Trophoblast cell (in vitro differentiated cells and primary cell): ENCODE measurements at regions not wholly inside any gene's neighbourhood (a gene's known extent, or its start where the extent isn't known, plus 50 kb on each side); places are given as distances from the start of the nearest gene placed in this dataset.
"Not testable (repeated sequence)": the region's sequence is repeated elsewhere in the genome, so short reads cannot be mapped to it uniquely, and the experiment has no call there.

ENCODE experiments used
- DNase-seq, 2 donors: peaks; one replicate each; pipeline ENCODE4 v3.0.0-alpha.2; 2016
- H2AFZ ChIP-seq: 2 replicates; pipeline ENCODE4 v1.6.1; 2013; ENCODE audit warnings: low read length, moderate library complexity, mild to moderate bottlenecking; ENCODE audit not compliant: insufficient read depth, poor library complexity
- H2AK5ac ChIP-seq: 2 replicates; pipeline ENCODE4 v1.6.1; 2013; ENCODE audit warnings: mild to moderate bottlenecking, low read length
- H2BK120ac ChIP-seq: 2 replicates; pipeline ENCODE4 v1.6.1; 2013; ENCODE audit warnings: low read length, mild to moderate bottlenecking, moderate library complexity; ENCODE audit not compliant: insufficient read depth, poor library complexity
- H2BK12ac ChIP-seq: 2 replicates; pipeline ENCODE4 v1.6.1; 2013; ENCODE audit warnings: mild to moderate bottlenecking, low read length, moderate library complexity
- H2BK5ac ChIP-seq: 2 replicates; pipeline ENCODE4 v1.6.1; 2013; ENCODE audit warnings: low read length, low read depth, moderate library complexity, mild to moderate bottlenecking; ENCODE audit not compliant: poor library complexity
- H3K14ac ChIP-seq: 2 replicates; pipeline ENCODE4 v1.6.1; 2013; ENCODE audit warnings: mild to moderate bottlenecking, low read length
- H3K18ac ChIP-seq: 2 replicates; pipeline ENCODE4 v1.6.1; 2013; ENCODE audit warnings: mild to moderate bottlenecking, low read length
- H3K23ac ChIP-seq: 2 replicates; pipeline ENCODE4 v1.6.1; 2013; ENCODE audit warnings: low read length
- H3K27ac ChIP-seq: 2 replicates; pipeline ENCODE4 v1.5.1; 2013; ENCODE audit warnings: low read depth, mild to moderate bottlenecking, inconsistent platforms, low read length, moderate library complexity
- H3K27me3 ChIP-seq: 2 replicates; pipeline ENCODE4 v1.6.1; 2013; ENCODE audit warnings: inconsistent platforms, mild to moderate bottlenecking, low read length, moderate library complexity; ENCODE audit not compliant: insufficient read depth
- H3K36me3 ChIP-seq, 2 experiments: 1 replicate in 1 of 2; 2 replicates in 1 of 2; pipeline ENCODE4 v1.6.1; 2013; ENCODE audit warnings: low read length in 2 of 2, mild to moderate bottlenecking in 2 of 2, moderate library complexity in 1 of 2; ENCODE audit not compliant: insufficient read depth in 2 of 2, control insufficient read depth in 1 of 2
- H3K4ac ChIP-seq: 2 replicates; pipeline ENCODE4 v1.6.1; 2013; ENCODE audit warnings: low read depth, mild to moderate bottlenecking, low read length, moderate library complexity
- H3K4me1 ChIP-seq, 2 experiments: 1 replicate in 1 of 2; 2 replicates in 1 of 2; pipeline ENCODE4 v1.6.1; 2013; ENCODE audit warnings: low read length in 2 of 2, mild to moderate bottlenecking in 2 of 2, moderate library complexity in 1 of 2; ENCODE audit not compliant: insufficient read depth in 2 of 2, control insufficient read depth in 1 of 2
- H3K4me2 ChIP-seq: 2 replicates; pipeline ENCODE4 v1.6.1; 2013; ENCODE audit warnings: inconsistent platforms, mild to moderate bottlenecking, low read length, moderate library complexity
- H3K4me3 ChIP-seq: 2 replicates; pipeline ENCODE4 v1.5.1; 2013; ENCODE audit warnings: mild to moderate bottlenecking, low read depth, low read length, inconsistent platforms
- H3K79me1 ChIP-seq: one replicate; pipeline ENCODE4 v1.6.1; 2013; ENCODE audit warnings: low read length
- H3K79me2 ChIP-seq: 2 replicates; pipeline ENCODE4 v1.6.1; 2013; ENCODE audit warnings: low read length, mild to moderate bottlenecking; ENCODE audit not compliant: control insufficient read depth, insufficient read depth, poor library complexity
- H3K9ac ChIP-seq: 2 replicates; pipeline ENCODE4 v1.6.1; 2013; ENCODE audit warnings: mild to moderate bottlenecking, low read length
- H3K9me3 ChIP-seq: 2 replicates; pipeline ENCODE4 v1.6.1; 2013; ENCODE audit warnings: low read depth, mild to moderate bottlenecking, control low read depth, inconsistent platforms, low read length; ENCODE audit not compliant: insufficient read depth
- H4K12ac ChIP-seq: 2 replicates; pipeline ENCODE4 v1.6.1; 2013; ENCODE audit warnings: low read depth, mild to moderate bottlenecking, low read length, moderate library complexity
- H4K8ac ChIP-seq: 2 replicates; pipeline ENCODE4 v1.6.1; 2013; ENCODE audit warnings: low read depth, mild to moderate bottlenecking, low read length, moderate library complexity
- H4K91ac ChIP-seq: one replicate; pipeline ENCODE4 v1.6.1; 2013; ENCODE audit warnings: low read depth, mild to moderate bottlenecking, low read length, moderate library complexity
- WGBS: extraction: QIAGEN DNeasy Blood & Tissue Kit; methylation state at CpG from one replicate; pipeline ENCODE4 v1.1.7; 2013; ENCODE audit warnings: missing lambda C conversion rate; ENCODE audit not compliant: insufficient read length, insufficient coverage; ENCODE audit errors: extremely low coverage; 5-methylcytosine and 5-hydroxymethylcytosine counted together

- Histone ChIP-seq H2AFZ (no peak overlapping the region), H3K4me2 (no peak overlapping the region), H2BK5ac (no peak overlapping the region), H4K8ac (no peak overlapping the region), H2AK5ac (no peak overlapping the region), H3K27ac (no peak overlapping the region), H3K23ac (no peak overlapping the region), H2BK120ac (no peak overlapping the region), H3K9me3 (no peaks in the 10 kb centered on the region), H3K79me2 (no peaks in the 10 kb centered on the region), H2BK12ac (no peak overlapping the region), H3K36me3 (no peaks in the 10 kb centered on the region), H3K79me1 (no peaks in the 10 kb centered on the region), H3K14ac (no peak overlapping the region), H3K4me1 (no peaks in the 10 kb centered on the region), H3K18ac (no peak overlapping the region), H4K12ac (no peak overlapping the region), H3K4me3 (no peak overlapping the region), H3K9ac (no peak overlapping the region), H4K91ac (no peak overlapping the region), H3K4ac (no peak overlapping the region), H3K27me3 (peaks cover 5% of the 10 kb centered on the region)
- no peak for DNase-seq
- no CpG with 5 or more reads among the region's 27 CpGs for WGBS
These were observed 505.5 kb downstream of the PRIM2 start for GRCh38 chr6:57822896-57823358.

GRCh38 chr6:57837622-57838209 lies 520.3 kb downstream of the PRIM2 start:
- not testable (repeated sequence) for H2AFZ ChIP-seq, H3K4me1 ChIP-seq, H2BK12ac ChIP-seq, H3K4me2 ChIP-seq, H3K9ac ChIP-seq, H3K79me1 ChIP-seq, H2BK5ac ChIP-seq, H3K4ac ChIP-seq, H4K91ac ChIP-seq, H3K36me3 ChIP-seq, H2BK120ac ChIP-seq, H3K18ac ChIP-seq, H2AK5ac ChIP-seq, H3K9me3 ChIP-seq, H3K27me3 ChIP-seq, H3K79me2 ChIP-seq, H3K14ac ChIP-seq, H3K27ac ChIP-seq, H4K8ac ChIP-seq, H3K23ac ChIP-seq, DNase-seq, H4K12ac ChIP-seq, H3K4me3 ChIP-seq
- no CpG with 5 or more reads among the region's 9 CpGs for WGBS

- H3K4me2 ChIP-seq, H3K36me3 ChIP-seq, H3K79me2 ChIP-seq, H3K9ac ChIP-seq, H3K9me3 ChIP-seq, H4K91ac ChIP-seq, H2AFZ ChIP-seq, H2BK12ac ChIP-seq, H3K4me3 ChIP-seq, H3K14ac ChIP-seq, H3K4me1 ChIP-seq, H4K12ac ChIP-seq, H3K79me1 ChIP-seq, H2BK120ac ChIP-seq, H3K27ac ChIP-seq, H3K4ac ChIP-seq, H4K8ac ChIP-seq, H3K23ac ChIP-seq, H2AK5ac ChIP-seq, H3K27me3 ChIP-seq, DNase-seq, H2BK5ac ChIP-seq, H3K18ac ChIP-seq: not testable (repeated sequence)
- no CpG with 5 or more reads among the region's 6 CpGs for WGBS
These were observed 524.1 kb downstream of the PRIM2 start for GRCh38 chr6:57841551-57841950.

DNA sequence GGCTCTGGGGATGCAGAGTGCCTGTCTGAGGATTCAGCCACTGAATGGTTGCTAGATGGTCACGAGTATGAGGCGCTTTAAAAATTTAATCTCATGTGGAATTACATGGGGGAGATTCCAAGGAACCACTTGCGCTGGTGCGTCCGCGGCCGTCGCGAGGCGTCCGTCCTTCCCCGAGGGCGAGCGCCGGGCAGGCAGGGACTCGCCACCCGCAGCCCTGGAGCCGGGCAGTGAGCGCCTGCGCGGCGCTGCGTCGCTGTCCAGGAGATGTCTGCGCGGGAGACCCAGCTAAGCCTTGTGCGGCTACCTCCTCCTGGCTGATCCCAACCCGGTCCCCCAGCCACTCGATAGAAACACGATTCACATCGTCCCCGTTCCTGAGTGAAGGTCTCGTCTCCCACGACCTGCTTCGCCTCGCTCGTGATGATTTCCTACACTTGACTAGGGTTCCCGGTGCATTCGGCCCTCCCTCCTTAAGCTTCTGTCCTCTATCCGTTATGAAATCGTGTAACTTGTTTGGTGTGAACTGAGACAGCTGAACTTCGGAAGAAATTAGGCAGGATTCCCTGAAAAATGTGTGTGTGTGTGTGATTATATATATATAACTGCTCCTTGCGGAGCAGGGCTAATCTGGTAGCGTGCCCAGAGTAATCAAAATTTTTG lies 536.4 kb downstream of the PRIM2 start:
- H3K9me3 ChIP-seq, H3K27me3 ChIP-seq, H2BK5ac ChIP-seq, H3K27ac ChIP-seq, H3K4me1 ChIP-seq, H3K79me1 ChIP-seq, H3K4ac ChIP-seq, H3K14ac ChIP-seq, H3K23ac ChIP-seq, H3K36me3 ChIP-seq, H2BK120ac ChIP-seq, H2BK12ac ChIP-seq, H3K9ac ChIP-seq, H4K8ac ChIP-seq, H3K4me2 ChIP-seq, H2AK5ac ChIP-seq, H4K12ac ChIP-seq, H3K79me2 ChIP-seq, H3K18ac ChIP-seq, H3K4me3 ChIP-seq, H2AFZ ChIP-seq, H4K91ac ChIP-seq: not testable (repeated sequence)
- WGBS = no CpG with 5 or more reads among the region's 44 CpGs
- DNase-seq = peak; percentile 23 to 39
